DOHH2 (cell line): ENCODE measurements at regions not wholly inside any gene's neighbourhood (a gene's known extent, or its start where the extent isn't known, plus 50 kb on each side); places are given as distances from the start of the nearest gene placed in this dataset.
"Not testable (repeated sequence)": the region's sequence is repeated elsewhere in the genome, so short reads cannot be mapped to it uniquely, and the experiment has no call there.

ENCODE experiments used
- CTCF ChIP-seq: fragments of 200-600 bp; sonication (generic); IDR thresholded peaks from one replicate; pipeline ENCODE4 v1.5.1; 2014; ENCODE audit warnings: antibody characterized with exemption, mild to moderate bottlenecking, low read depth, low read length; ENCODE audit not compliant: poor library complexity, severe bottlenecking
- EZH2phosphoT487 ChIP-seq: fragments of 200-600 bp; sonication (generic); IDR thresholded peaks from 2 replicates; pipeline ENCODE4 v1.6.1; 2017; ENCODE audit warnings: borderline replicate concordance, mild to moderate bottlenecking, antibody characterized with exemption, low read length, moderate library complexity, mixed read lengths

- not testable (repeated sequence) for TF ChIP-seq CTCF, EZH2phosphoT487
These were observed 70.4 kb downstream of the SC5D start for GRCh38 chr11:121362955-121363354.
